ENCODE measurements at regions not wholly inside any gene's neighbourhood (a gene's known extent, or its start where the extent isn't known, plus 50 kb on each side); places are given as distances from the start of the nearest gene placed in this dataset.

- DNase-seq: no peak
Measured at GRCh38 chr4:135201081-135201480, 999.5 kb upstream of the PABPC4L start.

DNA sequence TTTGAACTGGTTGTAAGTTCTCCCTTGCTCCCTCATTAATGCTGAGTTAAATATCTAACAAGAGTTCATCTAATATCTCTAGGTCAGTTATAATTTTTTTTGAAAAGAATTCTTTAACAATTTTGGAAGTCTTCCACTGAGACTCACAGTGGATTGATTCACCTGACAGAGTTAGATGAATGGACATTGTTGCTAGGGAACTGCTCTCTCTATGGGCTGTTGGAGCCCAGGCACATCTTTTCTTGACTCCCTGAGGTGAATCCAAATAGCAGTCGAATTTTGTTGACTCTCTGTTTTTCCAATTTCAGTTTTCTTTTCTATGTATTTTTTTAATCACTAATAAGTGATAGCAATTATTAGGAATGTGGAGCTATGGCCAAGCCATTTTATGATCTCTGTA is 996.1 kb upstream of the PABPC4L start:
- no peak for DNase-seq

GRCh38 chr4:135194477-135194876 is 992.9 kb upstream of the PABPC4L start:
- no peak for DNase-seq

DNA sequence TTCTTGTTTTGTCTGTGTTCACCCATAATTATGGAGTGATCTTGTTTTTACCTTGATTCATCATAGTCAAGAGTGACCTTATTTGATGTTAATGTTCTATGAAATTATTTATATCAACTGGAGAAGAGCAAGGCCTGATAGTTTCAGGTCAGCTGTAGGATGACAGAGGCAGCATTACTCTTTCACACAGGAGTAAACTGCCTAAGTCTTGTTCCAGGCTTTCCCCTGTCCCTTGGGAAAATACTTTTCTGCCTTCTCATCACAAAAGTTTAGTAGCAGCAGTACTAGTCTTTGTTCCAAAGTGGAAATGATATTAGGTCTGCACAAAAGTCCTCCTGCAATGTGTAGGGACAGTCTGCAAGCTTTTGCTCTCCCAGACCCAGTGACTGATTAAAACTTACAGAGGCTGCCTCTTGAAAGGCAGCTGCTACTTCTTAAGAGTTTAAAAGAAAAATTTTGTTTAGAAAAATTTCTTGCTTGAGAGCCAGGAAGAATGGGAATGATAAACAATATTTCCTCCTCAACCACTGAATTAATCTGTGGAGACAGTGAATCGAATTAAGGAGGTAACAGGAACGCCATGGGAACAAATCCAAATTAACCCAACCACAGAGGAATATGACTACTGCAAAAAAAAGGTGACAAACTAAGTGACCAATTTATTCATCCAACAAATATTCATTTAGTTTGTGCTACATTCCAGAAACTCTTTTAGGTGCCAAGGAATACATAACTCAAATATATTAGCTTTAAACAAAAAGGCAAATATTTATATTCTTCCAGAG is 991.4 kb upstream of the PABPC4L start:
- DNase-seq: no peak

GRCh38 chr4:135191596-135191995 is 990.0 kb upstream of the PABPC4L start:
- DNase-seq: no peak

DNA sequence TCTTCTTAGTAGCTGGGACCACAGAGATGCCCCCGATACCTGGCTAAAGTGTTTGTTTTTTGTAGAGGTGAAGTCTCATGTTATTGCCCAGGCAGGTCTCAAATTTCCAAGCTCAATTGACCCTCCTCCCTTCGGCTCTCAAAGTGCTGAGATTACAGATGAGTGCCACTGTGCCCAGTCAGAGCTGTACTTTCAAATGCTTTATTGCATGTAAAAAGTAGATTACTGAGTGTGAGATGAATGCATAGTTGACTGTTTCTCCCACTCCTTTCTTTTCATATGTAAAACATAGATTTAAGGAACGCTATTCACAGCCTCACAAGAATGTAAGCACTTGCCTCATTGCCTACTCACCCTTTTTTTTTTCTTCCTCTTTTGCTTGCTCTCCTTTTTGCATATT is 984.4 kb upstream of the PABPC4L start:
- DNase-seq: no peak

GRCh38 chr4:135185256-135185655 is 983.7 kb upstream of the PABPC4L start:
- no peak for DNase-seq

- DNase-seq: no peak
Measured at GRCh38 chr4:135184715-135185114, 983.1 kb upstream of the PABPC4L start.

DNA sequence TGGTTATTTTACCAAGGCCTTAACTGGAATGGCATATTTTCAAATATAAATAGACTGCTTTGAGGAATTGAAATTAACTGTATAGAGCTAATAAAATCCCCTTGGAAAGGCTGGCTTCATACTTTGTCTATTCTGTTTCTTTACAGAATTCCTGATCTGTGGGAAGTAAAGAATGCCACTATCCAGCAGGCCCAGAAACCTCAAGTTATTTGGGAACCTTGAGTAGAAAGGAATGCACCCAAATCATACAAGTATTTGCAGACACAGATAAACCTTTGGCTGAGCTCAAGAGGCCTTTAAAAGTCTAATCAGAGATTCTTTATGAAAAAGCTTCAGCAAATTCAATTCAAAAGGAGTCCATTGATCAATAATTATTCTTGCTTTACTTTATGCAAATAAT is 975.7 kb upstream of the PABPC4L start:
- DNase-seq: no peak

- DNase-seq: no peak
Measured at GRCh38 chr4:135166661-135167060, 965.1 kb upstream of the PABPC4L start.

DNA sequence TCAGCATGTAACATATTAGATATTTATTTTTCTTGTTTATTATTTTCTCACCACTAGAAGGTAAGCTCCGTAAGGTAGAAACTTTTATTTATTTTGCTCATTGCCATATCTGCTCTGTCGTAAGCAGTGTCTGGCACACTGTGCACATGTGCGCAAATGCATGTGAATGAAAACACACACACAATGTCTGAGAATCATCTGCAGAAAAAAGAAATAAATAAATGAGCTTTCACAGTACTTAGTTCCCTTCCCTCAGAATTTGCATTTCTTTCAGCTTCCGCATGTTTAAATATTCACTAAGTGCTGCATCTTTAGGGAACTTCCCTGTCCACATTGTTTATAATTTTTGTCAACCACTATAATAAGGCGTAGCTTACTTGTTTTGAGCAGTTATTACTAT is 963.0 kb upstream of the PABPC4L start:
- DNase-seq: no peak

DNA sequence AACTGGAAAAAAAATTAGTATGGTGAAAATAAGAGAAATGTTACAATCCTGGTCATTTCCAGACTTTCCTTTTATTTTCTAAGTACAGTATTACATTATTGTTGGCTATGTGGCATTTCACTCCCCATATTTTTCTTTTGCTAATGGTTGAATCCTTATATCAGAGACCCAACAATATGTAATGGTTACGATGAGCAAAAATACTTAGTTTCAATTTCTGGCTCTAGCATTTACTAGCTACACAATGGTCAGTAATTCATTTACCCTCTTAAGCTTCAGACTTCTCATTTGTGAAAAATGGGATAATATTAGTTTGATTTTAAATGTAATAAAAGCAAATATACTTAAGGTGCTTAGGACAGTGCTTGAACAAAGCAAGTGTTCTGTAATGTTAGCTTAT is 942.9 kb upstream of the PABPC4L start:
- DNase-seq: no peak

GRCh38 chr4:135124196-135124595 is 922.6 kb upstream of the PABPC4L start:
- DNase-seq: no peak

GRCh38 chr4:135123632-135124031 is 922.0 kb upstream of the PABPC4L start:
- no peak for DNase-seq

GRCh38 chr4:135122457-135122856 is 920.9 kb upstream of the PABPC4L start:
- no peak for DNase-seq

GRCh38 chr4:135120195-135120594 is 918.6 kb upstream of the PABPC4L start:
- no peak for DNase-seq

- DNase-seq: no peak
Measured at GRCh38 chr4:135114079-135114478, 912.5 kb upstream of the PABPC4L start.

- DNase-seq: no peak
Measured at GRCh38 chr4:135098061-135098460, 896.5 kb upstream of the PABPC4L start.

- no peak for DNase-seq
Measured at GRCh38 chr4:135073389-135073788, 871.8 kb upstream of the PABPC4L start.

- no peak for DNase-seq
Measured at GRCh38 chr4:135072553-135072952, 871.0 kb upstream of the PABPC4L start.

- no peak for DNase-seq
Measured at GRCh38 chr4:135065366-135065765, 863.8 kb upstream of the PABPC4L start.

DNA sequence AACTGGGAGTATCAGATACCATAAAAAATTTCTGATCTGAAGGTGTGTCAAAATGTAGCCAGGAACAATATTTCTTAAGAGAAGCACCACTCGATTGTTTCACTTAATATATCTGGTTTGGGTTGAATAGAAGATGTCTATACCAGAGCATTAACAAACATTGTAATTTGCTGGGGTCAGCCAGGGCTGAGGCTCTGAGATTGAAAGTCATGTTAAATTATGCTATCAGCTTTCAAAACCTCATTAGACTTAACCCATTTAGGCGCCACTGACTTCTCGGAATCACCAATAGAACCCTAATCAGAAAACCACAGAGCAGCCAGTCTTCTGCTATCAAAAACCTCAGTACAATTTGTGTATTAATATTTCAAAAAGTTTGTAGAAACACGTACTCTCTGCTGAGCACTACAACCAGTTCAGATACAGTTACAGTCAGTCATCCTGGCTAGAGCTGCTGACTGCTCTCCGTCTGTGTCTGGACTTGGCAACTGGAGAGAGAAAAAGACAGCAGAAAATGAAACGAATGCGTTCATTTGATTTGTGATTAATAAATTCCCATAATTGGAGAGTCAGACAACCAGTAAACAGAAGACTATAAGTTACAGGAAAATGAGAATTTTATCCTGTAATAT is 848.6 kb upstream of the PABPC4L start:
- DNase-seq: no peak

- no peak for DNase-seq
Measured at GRCh38 chr4:135032670-135033069, 831.1 kb upstream of the PABPC4L start.

GRCh38 chr4:135015771-135016170 is 814.2 kb upstream of the PABPC4L start:
- no peak for DNase-seq

- no peak for DNase-seq
Measured at GRCh38 chr4:135007400-135007799, 805.8 kb upstream of the PABPC4L start.
